ENCODE measurements at regions not wholly inside any gene's neighbourhood (a gene's known extent, or its start where the extent isn't known, plus 50 kb on each side); places are given as distances from the start of the nearest gene placed in this dataset.

GRCh38 chr10:130778166-130778545, 533.4 kb downstream of the TCERG1L start:
- TF ChIP-seq CTCF (conservative IDR thresholded peaks at IDR 0.05 in 1 of 2, IDR thresholded peaks at IDR 0.05 in 1 of 2; ENCODE audit: extremely low read depth in 1 of 2, insufficient read depth in 1 of 2, low read depth in 1 of 2, low read length in 2 of 2), result no peak
- TF ChIP-seq EZH2 (IDR thresholded peaks at IDR 0.05; ENCODE audit: borderline replicate concordance, low read length), result no peak
